ENCODE measurements at regions not wholly inside any gene's neighbourhood (a gene's known extent, or its start where the extent isn't known, plus 50 kb on each side); places are given as distances from the start of the nearest gene placed in this dataset.

DNA sequence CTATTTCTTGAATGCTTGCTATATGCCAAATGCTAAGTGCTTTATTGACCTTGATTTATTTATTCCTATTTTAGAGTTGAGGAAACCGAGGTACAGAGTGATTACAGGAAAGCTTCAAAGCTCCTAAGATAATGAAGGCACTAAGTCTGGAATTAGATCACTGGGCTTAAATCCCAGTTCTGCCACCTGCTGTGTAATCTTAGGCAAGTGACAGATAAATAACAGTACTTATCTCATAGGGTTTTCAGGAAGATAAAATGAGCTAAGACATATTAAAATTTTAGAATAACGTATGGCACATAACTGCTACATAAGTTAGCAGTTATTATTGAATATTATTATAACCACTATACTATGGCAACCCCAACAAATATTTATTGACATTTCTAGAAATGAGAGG lies 843.8 kb downstream of the DTWD2 start:
- H3K27me3 Mint-ChIP-seq (ENCODE audit: low read depth): no peaks in the 10 kb centered on the region
- TF ChIP-seq, protein P1, sequence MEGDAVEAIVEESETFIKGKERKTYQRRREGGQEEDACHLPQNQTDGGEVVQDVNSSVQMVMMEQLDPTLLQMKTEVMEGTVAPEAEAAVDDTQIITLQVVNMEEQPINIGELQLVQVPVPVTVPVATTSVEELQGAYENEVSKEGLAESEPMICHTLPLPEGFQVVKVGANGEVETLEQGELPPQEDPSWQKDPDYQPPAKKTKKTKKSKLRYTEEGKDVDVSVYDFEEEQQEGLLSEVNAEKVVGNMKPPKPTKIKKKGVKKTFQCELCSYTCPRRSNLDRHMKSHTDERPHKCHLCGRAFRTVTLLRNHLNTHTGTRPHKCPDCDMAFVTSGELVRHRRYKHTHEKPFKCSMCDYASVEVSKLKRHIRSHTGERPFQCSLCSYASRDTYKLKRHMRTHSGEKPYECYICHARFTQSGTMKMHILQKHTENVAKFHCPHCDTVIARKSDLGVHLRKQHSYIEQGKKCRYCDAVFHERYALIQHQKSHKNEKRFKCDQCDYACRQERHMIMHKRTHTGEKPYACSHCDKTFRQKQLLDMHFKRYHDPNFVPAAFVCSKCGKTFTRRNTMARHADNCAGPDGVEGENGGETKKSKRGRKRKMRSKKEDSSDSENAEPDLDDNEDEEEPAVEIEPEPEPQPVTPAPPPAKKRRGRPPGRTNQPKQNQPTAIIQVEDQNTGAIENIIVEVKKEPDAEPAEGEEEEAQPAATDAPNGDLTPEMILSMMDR (conservative IDR thresholded peaks at IDR 0.05): no peak
- peaks cover 4% of the 10 kb centered on the region for H3K9me3 Mint-ChIP-seq
- no peaks in the 10 kb centered on the region for H3K36me3 Mint-ChIP-seq (ENCODE audit: low read depth)
- no peaks in the 10 kb centered on the region for H3K4me1 Mint-ChIP-seq
- no peak for DNase-seq (ENCODE audit: low read depth, low spot score)
- H3K4me3 Mint-ChIP-seq: no peak overlapping the region
- H3K27ac Mint-ChIP-seq (ENCODE audit: unreplicated experiment): no peak overlapping the region

DNA sequence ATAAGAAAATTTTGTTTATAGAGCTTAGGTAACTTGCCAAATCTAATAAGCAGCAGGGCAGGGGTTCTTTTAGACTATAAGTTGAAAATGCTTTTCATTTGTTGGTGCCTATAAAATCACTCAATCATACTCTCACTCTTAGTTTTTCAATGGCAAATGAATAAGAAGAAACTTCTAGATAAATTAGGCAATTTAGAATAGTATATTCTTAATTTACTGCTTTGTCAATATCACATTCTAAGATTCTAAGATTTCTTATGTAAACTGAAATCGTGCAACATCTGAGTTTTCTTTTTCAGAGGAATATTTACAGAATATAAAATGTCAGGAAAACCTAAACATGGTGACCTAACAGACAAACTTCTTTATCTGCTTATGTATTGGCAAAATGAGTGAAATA lies 849.0 kb downstream of the DTWD2 start:
- Mint-ChIP-seq H3K4me1 (no peaks in the 10 kb centered on the region), H3K9me3 (no peaks in the 10 kb centered on the region), H3K27ac (ENCODE audit: unreplicated experiment) (no peak overlapping the region), H3K27me3 (ENCODE audit: low read depth) (no peaks in the 10 kb centered on the region), H3K4me3 (no peak overlapping the region), H3K36me3 (ENCODE audit: low read depth) (no peaks in the 10 kb centered on the region)
- DNase-seq (ENCODE audit: low read depth, low spot score): no peak
- TF ChIP-seq, protein P1 (conservative IDR thresholded peaks at IDR 0.05): no peak

DNA sequence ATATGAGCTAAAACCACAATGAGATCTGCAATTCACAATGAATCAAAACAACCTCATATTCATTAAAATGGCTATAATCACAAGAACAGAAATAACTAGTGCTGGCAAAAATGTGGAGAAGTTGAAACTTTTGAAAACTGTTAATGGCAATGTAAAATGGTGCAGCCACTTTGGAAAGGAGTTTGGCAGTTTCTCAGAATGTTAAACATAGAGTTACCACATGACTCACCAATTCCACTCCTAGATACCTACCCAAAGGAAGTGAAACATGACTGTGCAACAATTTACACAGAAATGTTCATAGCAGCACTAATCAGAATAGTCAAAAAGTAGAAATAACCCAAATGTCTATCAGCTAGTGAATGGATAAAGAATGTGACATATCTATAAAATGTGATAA lies 862.2 kb downstream of the DTWD2 start:
- Mint-ChIP-seq H3K27me3 (ENCODE audit: low read depth) (no peaks in the 10 kb centered on the region), H3K4me3 (no peak overlapping the region), H3K36me3 (ENCODE audit: low read depth) (no peaks in the 10 kb centered on the region), H3K9me3 (peaks cover 3% of the 10 kb centered on the region), H3K27ac (ENCODE audit: unreplicated experiment) (no peak overlapping the region), H3K4me1 (no peaks in the 10 kb centered on the region)
- DNase-seq (ENCODE audit: low read depth, low spot score): no peak
- TF ChIP-seq, protein P1 (conservative IDR thresholded peaks at IDR 0.05): no peak

DNA sequence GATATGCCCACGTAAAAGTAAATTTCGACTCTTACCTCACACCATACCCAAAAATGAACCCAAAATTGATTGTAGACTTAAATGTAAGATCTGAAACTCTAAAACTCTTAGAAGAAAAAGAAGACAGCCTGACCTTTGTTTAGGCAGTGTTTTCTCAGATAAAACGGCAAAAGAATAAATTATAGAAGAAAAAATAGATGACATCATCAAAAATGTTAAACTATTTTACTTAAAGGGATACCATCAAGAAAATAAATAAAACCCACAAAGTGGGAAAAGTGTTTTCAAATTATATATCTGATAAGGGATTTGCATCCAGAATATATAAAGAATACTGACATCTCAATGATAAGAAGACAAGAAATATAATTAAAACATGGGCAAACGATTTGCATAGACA lies 862.7 kb downstream of the DTWD2 start:
- Mint-ChIP-seq H3K4me1 (no peaks in the 10 kb centered on the region), H3K9me3 (peaks cover 3% of the 10 kb centered on the region), H3K27me3 (ENCODE audit: low read depth) (no peaks in the 10 kb centered on the region), H3K27ac (ENCODE audit: unreplicated experiment) (no peak overlapping the region), H3K4me3 (no peak overlapping the region), H3K36me3 (ENCODE audit: low read depth) (no peaks in the 10 kb centered on the region)
- TF ChIP-seq, protein P1 (conservative IDR thresholded peaks at IDR 0.05): no peak
- no peak for DNase-seq (ENCODE audit: low read depth, low spot score)

DNA sequence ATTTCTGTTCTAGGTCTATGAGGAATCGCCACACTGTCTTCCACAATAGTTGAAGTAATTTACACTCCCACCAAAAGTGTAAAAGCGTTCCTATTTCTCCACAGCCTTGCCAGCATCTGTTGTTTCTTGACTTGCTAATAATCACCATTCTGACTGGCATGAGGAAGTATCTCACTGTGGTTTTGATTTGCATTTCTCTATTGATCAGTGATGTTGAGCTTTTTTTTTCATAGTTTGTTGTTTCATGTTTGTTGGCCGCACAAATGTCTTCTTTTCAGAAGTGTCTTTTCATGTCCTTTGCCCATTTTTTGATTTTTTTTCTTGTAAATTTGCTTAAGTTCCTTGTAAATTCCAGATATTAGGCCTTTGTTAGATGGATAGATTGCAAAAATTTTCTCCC lies 867.1 kb downstream of the DTWD2 start:
- H3K27ac Mint-ChIP-seq (ENCODE audit: unreplicated experiment): no peak overlapping the region
- no peaks in the 10 kb centered on the region for H3K27me3 Mint-ChIP-seq (ENCODE audit: low read depth)
- H3K4me1 Mint-ChIP-seq: no peaks in the 10 kb centered on the region
- H3K36me3 Mint-ChIP-seq (ENCODE audit: low read depth): no peaks in the 10 kb centered on the region
- TF ChIP-seq, protein P1 (conservative IDR thresholded peaks at IDR 0.05): no peak
- H3K4me3 Mint-ChIP-seq: no peak overlapping the region
- peaks cover 3% of the 10 kb centered on the region for H3K9me3 Mint-ChIP-seq
- DNase-seq (ENCODE audit: low read depth, low spot score): no peak

DNA sequence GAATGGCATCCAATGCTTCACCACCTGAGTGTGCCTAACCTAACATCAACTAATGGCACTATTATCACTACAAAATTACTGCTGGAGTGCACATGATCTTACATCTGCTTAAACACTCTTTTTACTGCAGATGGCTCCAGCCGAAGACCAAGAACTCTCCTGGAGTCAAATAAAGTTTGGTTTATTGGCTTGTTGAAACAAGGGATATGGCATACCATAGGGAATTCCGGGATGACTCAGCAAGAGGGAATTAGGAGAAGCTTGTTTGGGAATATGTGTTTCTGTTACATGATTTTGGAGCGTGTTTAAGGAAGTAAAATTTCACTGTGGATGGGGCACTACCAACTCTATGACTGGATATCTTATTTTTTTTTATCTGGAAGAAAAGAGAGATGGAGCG lies 872.6 kb downstream of the DTWD2 start:
- H3K27me3 Mint-ChIP-seq (ENCODE audit: low read depth): no peaks in the 10 kb centered on the region
- no peaks in the 10 kb centered on the region for H3K36me3 Mint-ChIP-seq (ENCODE audit: low read depth)
- H3K4me1 Mint-ChIP-seq: no peaks in the 10 kb centered on the region
- TF ChIP-seq, protein P1 (conservative IDR thresholded peaks at IDR 0.05): no peak
- no peak for DNase-seq (ENCODE audit: low read depth, low spot score)
- no peak overlapping the region for H3K27ac Mint-ChIP-seq (ENCODE audit: unreplicated experiment)
- no peaks in the 10 kb centered on the region for H3K9me3 Mint-ChIP-seq
- no peak overlapping the region for H3K4me3 Mint-ChIP-seq

Data from neural crest cell (in vitro differentiated cells).